Activated CD4-positive, alpha-beta memory T cell treated with anti-CD3 and anti-CD28 coated beads, Interleukin-2, amount 10 ng/mL, durations not matched to agents 7 days and 5 days (primary cell): ENCODE measurements at regions not wholly inside any gene's neighbourhood (a gene's known extent, or its start where the extent isn't known, plus 50 kb on each side); places are given as distances from the start of the nearest gene placed in this dataset.

ENCODE experiments used
- CTCF ChIA-PET: fragments of 350-600 bp; sonication (Branson Sonifier 250); formaldehyde crosslinking; loops from one replicate; lab custom pipeline; 2021; ENCODE audit warnings: antibody characterized with exemption, inconsistent platforms; lab: Charles Lee
- POLR2A ChIA-PET: fragments of 350-600 bp; sonication (Branson Sonifier 250); formaldehyde crosslinking; loops from one replicate; lab custom pipeline; 2021; ENCODE audit warnings: antibody characterized with exemption; lab: Charles Lee
- DNase-seq: peaks from one replicate; pipeline ENCODE4 v3.0.0-alpha.2; 2020
- H3K27ac Mint-ChIP-seq: one replicate; pipeline ENCODE4 v1.8.0; 2021; ENCODE audit warnings: mild to moderate bottlenecking, mixed read lengths
- H3K27me3 Mint-ChIP-seq: one replicate; pipeline ENCODE4 v1.8.0; 2021; ENCODE audit warnings: mixed read lengths
- H3K36me3 Mint-ChIP-seq: one replicate; pipeline ENCODE4 v1.8.0; 2021; ENCODE audit warnings: low read depth, mixed read lengths
- H3K4me1 Mint-ChIP-seq: one replicate; pipeline ENCODE4 v1.8.0; 2021; ENCODE audit warnings: mixed read lengths
- H3K4me3 Mint-ChIP-seq: one replicate; pipeline ENCODE4 v1.8.0; 2021; ENCODE audit warnings: mild to moderate bottlenecking, mixed read lengths
- H3K9me3 Mint-ChIP-seq: one replicate; pipeline ENCODE4 v1.8.0; 2021; ENCODE audit warnings: mixed read lengths

GRCh38 chr2:188734691-188735090, 239.5 kb upstream of the COL3A1 start:
- POLR2A ChIA-PET: no interaction called here
- H3K27ac Mint-ChIP-seq: no peak overlapping the region
- H3K4me1 Mint-ChIP-seq: no peaks in the 10 kb centered on the region
- CTCF ChIA-PET: no interaction called here
- H3K9me3 Mint-ChIP-seq: no peaks in the 10 kb centered on the region
- H3K4me3 Mint-ChIP-seq: no peak overlapping the region
- H3K36me3 Mint-ChIP-seq: no peaks in the 10 kb centered on the region
- H3K27me3 Mint-ChIP-seq: no peaks in the 10 kb centered on the region
- DNase-seq: no peak

DNA sequence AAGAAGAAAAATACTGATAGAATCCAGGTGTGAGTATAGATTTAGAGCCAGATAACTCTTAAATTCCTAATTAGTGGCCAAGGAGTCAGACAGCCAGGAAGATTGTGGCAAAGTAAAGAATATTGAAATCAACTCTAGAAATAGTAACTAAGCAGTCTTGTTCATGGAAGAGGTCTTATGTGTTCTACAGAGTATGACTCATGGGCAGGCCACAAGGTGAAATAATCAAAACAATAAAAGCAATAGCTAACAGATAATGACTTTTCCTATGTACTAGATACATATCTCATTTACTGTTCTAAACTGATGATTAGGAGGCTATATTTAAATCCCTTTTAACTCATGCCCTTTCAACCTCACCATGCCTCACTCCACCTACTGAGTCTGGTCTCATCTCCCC, 227.4 kb upstream of the COL3A1 start:
- DNase-seq: no peak
- no peak overlapping the region for H3K4me3 Mint-ChIP-seq
- no peaks in the 10 kb centered on the region for H3K36me3 Mint-ChIP-seq
- H3K9me3 Mint-ChIP-seq: no peaks in the 10 kb centered on the region
- ChIA-PET CTCF (no interaction called here), POLR2A (no interaction called here)
- H3K4me1 Mint-ChIP-seq: no peaks in the 10 kb centered on the region
- no peaks in the 10 kb centered on the region for H3K27me3 Mint-ChIP-seq
- H3K27ac Mint-ChIP-seq: no peak overlapping the region

DNA sequence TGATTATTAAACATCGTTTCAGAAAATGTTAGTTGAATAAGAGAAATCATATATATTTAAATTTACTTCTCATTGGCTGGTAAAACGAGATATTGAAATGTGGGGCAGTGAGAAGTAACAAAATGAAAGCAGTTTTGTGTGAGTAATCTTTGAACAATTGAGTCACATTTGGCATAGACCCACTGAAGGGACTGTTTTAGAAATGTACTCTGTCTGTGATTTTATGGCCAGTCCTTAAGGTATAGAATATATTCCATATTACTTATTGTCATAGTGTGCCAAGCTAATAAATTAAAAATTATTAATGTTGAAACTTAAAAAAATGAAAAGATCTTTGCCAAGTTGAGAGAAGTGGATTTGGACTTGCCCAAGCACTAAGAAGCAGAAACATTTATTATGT, 222.4 kb upstream of the COL3A1 start:
- ChIA-PET POLR2A (no interaction called here), CTCF (no interaction called here)
- Mint-ChIP-seq H3K9me3 (peaks cover 3% of the 10 kb centered on the region), H3K27me3 (no peaks in the 10 kb centered on the region), H3K4me3 (no peak overlapping the region), H3K4me1 (no peaks in the 10 kb centered on the region), H3K27ac (no peak overlapping the region), H3K36me3 (no peaks in the 10 kb centered on the region)
- DNase-seq: no peak

DNA sequence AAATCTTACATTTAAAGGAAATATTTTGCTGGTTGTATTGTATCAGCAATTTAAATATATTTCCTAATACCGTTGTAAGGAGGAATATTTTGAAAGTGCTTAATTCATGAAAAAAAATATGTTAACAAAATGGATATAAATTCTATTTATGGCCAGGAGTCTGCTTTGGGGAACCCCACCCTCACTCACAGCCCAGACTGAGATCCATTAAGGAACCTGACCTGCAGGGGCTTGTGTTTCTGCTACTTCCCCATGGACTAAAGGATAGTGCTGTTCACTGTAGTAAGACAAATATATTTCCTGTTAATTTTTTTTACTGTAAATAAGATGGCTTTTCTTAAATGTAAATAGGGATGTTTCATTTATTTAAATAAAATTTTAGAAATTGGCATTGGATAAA, 221.9 kb upstream of the COL3A1 start:
- H3K36me3 Mint-ChIP-seq: no peaks in the 10 kb centered on the region
- H3K9me3 Mint-ChIP-seq: peaks cover 7% of the 10 kb centered on the region
- no peak overlapping the region for H3K27ac Mint-ChIP-seq
- no peak overlapping the region for H3K4me3 Mint-ChIP-seq
- no peak for DNase-seq
- CTCF ChIA-PET: no interaction called here
- POLR2A ChIA-PET: no interaction called here
- H3K4me1 Mint-ChIP-seq: no peaks in the 10 kb centered on the region
- no peaks in the 10 kb centered on the region for H3K27me3 Mint-ChIP-seq

DNA sequence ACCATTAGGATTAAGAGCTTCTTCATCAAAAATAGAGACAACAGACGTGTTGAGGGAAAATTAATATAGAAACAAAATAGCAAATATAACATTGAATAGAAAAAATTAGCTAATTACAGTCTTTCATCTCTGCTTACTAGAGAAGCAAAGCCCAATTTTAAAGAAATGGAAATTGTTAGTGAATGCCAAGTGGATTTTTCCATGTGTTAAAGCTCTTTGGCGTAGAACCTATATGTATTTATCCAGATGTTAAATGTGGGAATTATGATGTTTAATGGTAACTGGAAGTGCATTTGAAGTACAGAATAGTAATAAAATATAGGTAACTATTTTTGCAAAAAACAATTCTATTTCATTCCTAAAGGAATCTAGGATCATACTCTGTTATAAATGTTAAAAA, 212.0 kb upstream of the COL3A1 start:
- Mint-ChIP-seq H3K27me3 (no peaks in the 10 kb centered on the region), H3K27ac (no peak overlapping the region), H3K4me3 (no peak overlapping the region), H3K4me1 (no peaks in the 10 kb centered on the region), H3K36me3 (no peaks in the 10 kb centered on the region), H3K9me3 (peaks cover 9% of the 10 kb centered on the region)
- POLR2A ChIA-PET: no interaction called here
- no peak for DNase-seq
- CTCF ChIA-PET: no interaction called here

- CTCF ChIA-PET: no interaction called here
- Mint-ChIP-seq H3K27ac (no peak overlapping the region), H3K9me3 (no peaks in the 10 kb centered on the region), H3K4me1 (no peaks in the 10 kb centered on the region), H3K36me3 (no peaks in the 10 kb centered on the region), H3K27me3 (no peaks in the 10 kb centered on the region), H3K4me3 (no peak overlapping the region)
- POLR2A ChIA-PET: no interaction called here
- no peak for DNase-seq
These were observed 208.4 kb upstream of the COL3A1 start for GRCh38 chr2:188765522-188766470.

GRCh38 chr2:188766471-188766856, 207.7 kb upstream of the COL3A1 start:
- Mint-ChIP-seq H3K27ac (no peak overlapping the region), H3K9me3 (no peaks in the 10 kb centered on the region), H3K4me1 (no peaks in the 10 kb centered on the region), H3K4me3 (no peak overlapping the region), H3K36me3 (no peaks in the 10 kb centered on the region), H3K27me3 (no peaks in the 10 kb centered on the region)
- ChIA-PET POLR2A (no interaction called here), CTCF (no interaction called here)
- no peak for DNase-seq

DNA sequence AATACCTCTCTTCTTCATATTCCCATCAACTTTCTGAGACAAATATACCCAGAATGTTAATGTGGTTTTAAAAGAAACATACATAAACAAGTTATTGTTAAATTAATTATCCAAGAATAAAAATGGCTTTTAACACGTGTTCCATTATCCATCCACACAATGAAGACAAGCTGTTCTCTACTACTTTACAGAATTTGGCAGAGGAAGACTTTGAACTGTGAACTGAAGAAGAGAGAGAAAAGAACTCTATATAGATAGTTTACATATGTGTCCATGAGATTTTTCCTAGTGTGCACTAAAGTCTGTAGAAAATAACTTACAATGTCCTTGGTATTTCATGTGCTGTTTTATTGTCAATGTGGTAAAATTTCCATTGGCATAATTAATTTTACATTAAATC, 207.0 kb upstream of the COL3A1 start:
- H3K4me3 Mint-ChIP-seq: no peak overlapping the region
- no peak for DNase-seq
- H3K27me3 Mint-ChIP-seq: no peaks in the 10 kb centered on the region
- H3K36me3 Mint-ChIP-seq: no peaks in the 10 kb centered on the region
- no peaks in the 10 kb centered on the region for H3K9me3 Mint-ChIP-seq
- no peaks in the 10 kb centered on the region for H3K4me1 Mint-ChIP-seq
- ChIA-PET CTCF (no interaction called here), POLR2A (no interaction called here)
- H3K27ac Mint-ChIP-seq: no peak overlapping the region

DNA sequence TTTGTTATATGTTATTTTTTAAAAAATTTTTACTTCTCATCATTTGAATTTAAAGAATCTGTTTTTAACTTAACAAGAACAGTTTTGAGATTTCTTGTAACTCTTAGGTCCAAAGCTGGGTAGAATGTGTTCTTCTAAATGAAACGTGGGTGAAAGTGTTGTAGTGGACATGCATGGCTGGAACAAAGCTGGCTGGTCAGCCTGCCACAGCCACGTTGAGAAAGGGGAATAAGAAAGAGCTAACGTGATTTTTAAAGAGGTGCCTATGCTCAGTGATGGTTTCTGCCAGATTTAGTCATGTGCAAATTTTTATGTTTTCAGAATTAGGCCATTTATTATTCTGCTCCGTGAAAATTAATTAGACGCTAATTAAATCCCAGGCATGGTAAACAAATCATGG, 203.9 kb upstream of the COL3A1 start:
- Mint-ChIP-seq H3K4me1 (no peaks in the 10 kb centered on the region), H3K4me3 (no peak overlapping the region), H3K27me3 (no peaks in the 10 kb centered on the region), H3K27ac (no peak overlapping the region), H3K9me3 (no peaks in the 10 kb centered on the region), H3K36me3 (no peaks in the 10 kb centered on the region)
- no peak for DNase-seq
- ChIA-PET CTCF (no interaction called here), POLR2A (no interaction called here)

DNA sequence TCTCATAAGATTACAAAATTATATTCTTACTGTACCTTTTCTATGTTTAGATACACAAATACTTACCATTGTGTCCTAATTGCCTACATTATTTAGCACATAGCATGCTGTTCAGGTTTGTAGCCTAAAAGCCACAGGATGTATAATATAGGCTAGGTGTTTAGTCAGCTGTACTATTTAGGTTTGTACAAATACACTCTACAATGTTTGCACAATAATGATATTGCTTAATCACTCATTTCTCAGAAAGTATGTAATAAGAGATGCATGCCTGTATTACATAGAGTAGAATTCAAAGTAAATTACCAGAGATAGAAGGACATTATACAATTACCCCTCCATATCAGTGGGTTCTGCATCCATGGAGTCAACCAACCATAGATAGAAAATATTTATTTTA, 201.1 kb upstream of the COL3A1 start:
- H3K4me1 Mint-ChIP-seq: no peaks in the 10 kb centered on the region
- ChIA-PET CTCF (no interaction called here), POLR2A (no interaction called here)
- H3K4me3 Mint-ChIP-seq: no peak overlapping the region
- no peak for DNase-seq
- no peaks in the 10 kb centered on the region for H3K27me3 Mint-ChIP-seq
- H3K9me3 Mint-ChIP-seq: no peaks in the 10 kb centered on the region
- no peak overlapping the region for H3K27ac Mint-ChIP-seq
- H3K36me3 Mint-ChIP-seq: no peaks in the 10 kb centered on the region

GRCh38 chr2:188776634-188777033, 197.5 kb upstream of the COL3A1 start:
- no peaks in the 10 kb centered on the region for H3K36me3 Mint-ChIP-seq
- H3K27me3 Mint-ChIP-seq: no peaks in the 10 kb centered on the region
- POLR2A ChIA-PET: no interaction called here
- CTCF ChIA-PET: no interaction called here
- H3K27ac Mint-ChIP-seq: no peak overlapping the region
- H3K9me3 Mint-ChIP-seq: no peaks in the 10 kb centered on the region
- DNase-seq: no peak
- no peak overlapping the region for H3K4me3 Mint-ChIP-seq
- H3K4me1 Mint-ChIP-seq: no peaks in the 10 kb centered on the region

GRCh38 chr2:188784269-188784762, 189.9 kb upstream of the COL3A1 start:
- Mint-ChIP-seq H3K4me3 (no peak overlapping the region), H3K9me3 (no peaks in the 10 kb centered on the region), H3K36me3 (no peaks in the 10 kb centered on the region), H3K4me1 (no peaks in the 10 kb centered on the region), H3K27me3 (no peaks in the 10 kb centered on the region), H3K27ac (no peak overlapping the region)
- DNase-seq: no peak
- CTCF ChIA-PET: interaction anchor here (0.7 kb wide), 1 partner anchor 788 kb away, joined by 4 read pairs; no protein-coding TSS in a partner anchor
- POLR2A ChIA-PET: no interaction called here

DNA sequence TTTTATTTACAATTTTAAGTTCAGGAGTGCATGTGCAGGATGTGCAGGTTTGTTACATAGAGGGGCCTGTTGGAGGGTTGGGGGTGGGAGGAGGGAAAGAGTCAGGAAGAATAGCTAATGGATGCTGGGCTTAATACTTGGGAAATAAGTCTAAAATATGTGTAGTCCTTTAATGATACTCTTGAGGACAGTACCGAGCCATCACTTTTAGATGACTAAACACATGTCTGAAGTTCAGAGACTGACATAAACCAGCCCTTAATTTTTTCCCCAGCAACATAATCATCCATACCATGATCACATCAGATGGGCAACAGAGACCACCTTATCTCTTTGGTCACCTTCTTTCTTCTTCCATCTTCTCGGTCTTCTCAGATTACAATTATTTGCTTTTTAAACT, 189.1 kb upstream of the COL3A1 start:
- no peaks in the 10 kb centered on the region for H3K9me3 Mint-ChIP-seq
- ChIA-PET POLR2A (no interaction called here), CTCF (interaction anchor here (0.7 kb wide), 1 partner anchor 787 kb away, joined by 4 read pairs; no protein-coding TSS in a partner anchor)
- H3K4me3 Mint-ChIP-seq: no peak overlapping the region
- H3K27me3 Mint-ChIP-seq: no peaks in the 10 kb centered on the region
- no peaks in the 10 kb centered on the region for H3K4me1 Mint-ChIP-seq
- no peak for DNase-seq
- no peak overlapping the region for H3K27ac Mint-ChIP-seq
- no peaks in the 10 kb centered on the region for H3K36me3 Mint-ChIP-seq

GRCh38 chr2:188785490-188785889, 188.7 kb upstream of the COL3A1 start:
- CTCF ChIA-PET: no interaction called here

More at GRCh38 chr2:188785490-188785889, 188.7 kb upstream of the COL3A1 start:
- H3K9me3 Mint-ChIP-seq: no peaks in the 10 kb centered on the region
- DNase-seq: no peak
- no peak overlapping the region for H3K4me3 Mint-ChIP-seq
- no peaks in the 10 kb centered on the region for H3K36me3 Mint-ChIP-seq
- H3K27me3 Mint-ChIP-seq: no peaks in the 10 kb centered on the region
- H3K4me1 Mint-ChIP-seq: no peaks in the 10 kb centered on the region
- POLR2A ChIA-PET: no interaction called here
- no peak overlapping the region for H3K27ac Mint-ChIP-seq
